Trophoblast cell (in vitro differentiated cells and primary cell): ENCODE measurements at regions not wholly inside any gene's neighbourhood (a gene's known extent, or its start where the extent isn't known, plus 50 kb on each side); places are given as distances from the start of the nearest gene placed in this dataset.

ENCODE experiments used
- DNase-seq, 2 donors: peaks; one replicate each; pipeline ENCODE4 v3.0.0-alpha.2; 2016
- H2AFZ ChIP-seq: 2 replicates; pipeline ENCODE4 v1.6.1; 2013; ENCODE audit warnings: low read length, moderate library complexity, mild to moderate bottlenecking; ENCODE audit not compliant: insufficient read depth, poor library complexity
- H2AK5ac ChIP-seq: 2 replicates; pipeline ENCODE4 v1.6.1; 2013; ENCODE audit warnings: mild to moderate bottlenecking, low read length
- H2BK120ac ChIP-seq: 2 replicates; pipeline ENCODE4 v1.6.1; 2013; ENCODE audit warnings: low read length, mild to moderate bottlenecking, moderate library complexity; ENCODE audit not compliant: insufficient read depth, poor library complexity
- H2BK12ac ChIP-seq: 2 replicates; pipeline ENCODE4 v1.6.1; 2013; ENCODE audit warnings: mild to moderate bottlenecking, low read length, moderate library complexity
- H2BK5ac ChIP-seq: 2 replicates; pipeline ENCODE4 v1.6.1; 2013; ENCODE audit warnings: low read length, low read depth, moderate library complexity, mild to moderate bottlenecking; ENCODE audit not compliant: poor library complexity
- H3K14ac ChIP-seq: 2 replicates; pipeline ENCODE4 v1.6.1; 2013; ENCODE audit warnings: mild to moderate bottlenecking, low read length
- H3K18ac ChIP-seq: 2 replicates; pipeline ENCODE4 v1.6.1; 2013; ENCODE audit warnings: mild to moderate bottlenecking, low read length
- H3K23ac ChIP-seq: 2 replicates; pipeline ENCODE4 v1.6.1; 2013; ENCODE audit warnings: low read length
- H3K27ac ChIP-seq: 2 replicates; pipeline ENCODE4 v1.5.1; 2013; ENCODE audit warnings: low read depth, mild to moderate bottlenecking, inconsistent platforms, low read length, moderate library complexity
- H3K27me3 ChIP-seq: 2 replicates; pipeline ENCODE4 v1.6.1; 2013; ENCODE audit warnings: inconsistent platforms, mild to moderate bottlenecking, low read length, moderate library complexity; ENCODE audit not compliant: insufficient read depth
- H3K36me3 ChIP-seq, 2 experiments: 1 replicate in 1 of 2; 2 replicates in 1 of 2; pipeline ENCODE4 v1.6.1; 2013; ENCODE audit warnings: low read length in 2 of 2, mild to moderate bottlenecking in 2 of 2, moderate library complexity in 1 of 2; ENCODE audit not compliant: insufficient read depth in 2 of 2, control insufficient read depth in 1 of 2
- H3K4ac ChIP-seq: 2 replicates; pipeline ENCODE4 v1.6.1; 2013; ENCODE audit warnings: low read depth, mild to moderate bottlenecking, low read length, moderate library complexity
- H3K4me1 ChIP-seq, 2 experiments: 1 replicate in 1 of 2; 2 replicates in 1 of 2; pipeline ENCODE4 v1.6.1; 2013; ENCODE audit warnings: low read length in 2 of 2, mild to moderate bottlenecking in 2 of 2, moderate library complexity in 1 of 2; ENCODE audit not compliant: insufficient read depth in 2 of 2, control insufficient read depth in 1 of 2
- H3K4me2 ChIP-seq: 2 replicates; pipeline ENCODE4 v1.6.1; 2013; ENCODE audit warnings: inconsistent platforms, mild to moderate bottlenecking, low read length, moderate library complexity
- H3K4me3 ChIP-seq: 2 replicates; pipeline ENCODE4 v1.5.1; 2013; ENCODE audit warnings: mild to moderate bottlenecking, low read depth, low read length, inconsistent platforms
- H3K79me1 ChIP-seq: one replicate; pipeline ENCODE4 v1.6.1; 2013; ENCODE audit warnings: low read length
- H3K79me2 ChIP-seq: 2 replicates; pipeline ENCODE4 v1.6.1; 2013; ENCODE audit warnings: low read length, mild to moderate bottlenecking; ENCODE audit not compliant: control insufficient read depth, insufficient read depth, poor library complexity
- H3K9ac ChIP-seq: 2 replicates; pipeline ENCODE4 v1.6.1; 2013; ENCODE audit warnings: mild to moderate bottlenecking, low read length
- H3K9me3 ChIP-seq: 2 replicates; pipeline ENCODE4 v1.6.1; 2013; ENCODE audit warnings: low read depth, mild to moderate bottlenecking, control low read depth, inconsistent platforms, low read length; ENCODE audit not compliant: insufficient read depth
- H4K12ac ChIP-seq: 2 replicates; pipeline ENCODE4 v1.6.1; 2013; ENCODE audit warnings: low read depth, mild to moderate bottlenecking, low read length, moderate library complexity
- H4K8ac ChIP-seq: 2 replicates; pipeline ENCODE4 v1.6.1; 2013; ENCODE audit warnings: low read depth, mild to moderate bottlenecking, low read length, moderate library complexity
- H4K91ac ChIP-seq: one replicate; pipeline ENCODE4 v1.6.1; 2013; ENCODE audit warnings: low read depth, mild to moderate bottlenecking, low read length, moderate library complexity
- WGBS: extraction: QIAGEN DNeasy Blood & Tissue Kit; methylation state at CpG from one replicate; pipeline ENCODE4 v1.1.7; 2013; ENCODE audit warnings: missing lambda C conversion rate; ENCODE audit not compliant: insufficient read length, insufficient coverage; ENCODE audit errors: extremely low coverage; 5-methylcytosine and 5-hydroxymethylcytosine counted together

DNA sequence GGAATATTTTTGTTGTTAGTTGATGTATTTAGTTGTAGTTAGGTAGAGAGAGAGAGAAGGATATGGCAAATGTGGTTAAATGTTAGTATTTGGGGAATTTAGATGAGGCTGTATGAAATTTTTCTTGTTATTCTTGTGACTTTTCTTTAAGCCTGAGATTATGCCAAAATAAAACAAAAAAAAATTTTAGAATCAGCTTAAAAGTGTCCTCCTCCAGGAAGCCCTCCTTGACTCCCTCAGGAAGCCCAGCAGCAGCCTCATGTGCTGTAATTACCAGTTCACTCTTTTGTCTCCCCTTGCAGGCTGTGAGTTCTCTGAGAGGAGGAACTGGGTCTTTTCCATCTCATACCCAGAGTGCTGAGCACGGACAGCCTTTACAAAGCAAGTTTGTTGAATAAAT is 243.5 kb downstream of the TFCP2L1 start:
- no peak overlapping the region for H3K27ac ChIP-seq
- no peak overlapping the region for H2BK12ac ChIP-seq
- H3K36me3 ChIP-seq, result no peaks in the 10 kb centered on the region
- peaks cover 3% of the 10 kb centered on the region for H3K27me3 ChIP-seq
- peaks cover 2% of the 10 kb centered on the region for H3K9me3 ChIP-seq
- H3K4me3 ChIP-seq, result no peak overlapping the region
- DNase-seq, result no peak
- no peak overlapping the region for H2BK120ac ChIP-seq
- no peak overlapping the region for H4K12ac ChIP-seq
- no peak overlapping the region for H3K23ac ChIP-seq
- no peak overlapping the region for H3K9ac ChIP-seq
- no peak overlapping the region for H2AFZ ChIP-seq
- no peaks in the 10 kb centered on the region for H3K79me2 ChIP-seq
- no peak overlapping the region for H3K18ac ChIP-seq
- H2AK5ac ChIP-seq, result no peak overlapping the region
- H3K4ac ChIP-seq, result no peak overlapping the region
- H4K91ac ChIP-seq, result no peak overlapping the region
- H4K8ac ChIP-seq, result no peak overlapping the region
- no CpG with 5 or more reads among the region's 1 CpG for WGBS
- H3K4me1 ChIP-seq, result no peaks in the 10 kb centered on the region
- no peak overlapping the region for H3K14ac ChIP-seq
- H2BK5ac ChIP-seq, result no peak overlapping the region
- no peak overlapping the region for H3K4me2 ChIP-seq
- no peaks in the 10 kb centered on the region for H3K79me1 ChIP-seq

DNA sequence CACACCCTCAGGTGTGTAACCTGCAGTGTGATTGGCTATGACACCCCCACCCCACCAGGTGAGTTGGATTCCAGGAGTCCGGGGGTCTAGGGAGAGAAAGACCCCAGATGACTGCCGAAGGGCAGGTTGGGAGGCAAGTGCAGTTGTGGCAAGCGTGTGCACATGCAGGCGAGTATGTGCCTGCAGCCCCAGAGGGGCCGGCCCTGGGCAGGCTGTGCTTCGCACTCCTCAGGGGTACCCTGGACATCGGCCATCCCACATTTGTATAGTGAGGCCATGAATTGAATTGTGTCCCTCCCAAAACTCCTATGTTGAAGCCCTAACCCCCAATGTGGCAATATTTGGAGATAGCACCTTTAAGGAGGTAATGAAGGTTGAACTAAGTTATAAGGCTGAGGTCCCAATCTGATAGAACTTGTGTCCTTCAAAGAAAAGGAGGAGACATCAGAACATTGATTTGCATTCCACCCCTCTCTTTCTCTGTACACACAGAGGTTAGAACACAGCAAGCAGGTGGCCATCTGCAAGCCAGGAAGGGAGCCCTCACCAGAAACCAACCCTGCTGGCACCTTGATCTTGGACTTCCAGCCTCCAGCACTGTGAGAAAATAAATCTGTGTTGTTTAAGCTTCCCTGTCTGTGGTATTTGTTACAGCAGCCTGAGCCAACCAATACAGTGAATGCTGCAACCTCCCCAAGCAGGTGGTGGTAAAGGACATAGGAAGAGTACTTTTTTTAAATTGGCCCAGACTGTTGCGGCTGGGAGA is 241.8 kb downstream of the TFCP2L1 start:
- Histone ChIP-seq H3K27ac (no peak overlapping the region), H3K4me3 (no peak overlapping the region), H2BK120ac (no peak overlapping the region), H3K79me1 (no peaks in the 10 kb centered on the region), H3K4me2 (no peak overlapping the region), H2AFZ (no peak overlapping the region), H3K14ac (no peak overlapping the region), H3K27me3 (peaks cover 3% of the 10 kb centered on the region), H2BK12ac (no peak overlapping the region), H3K18ac (no peak overlapping the region), H2AK5ac (no peak overlapping the region), H4K12ac (no peak overlapping the region), H4K8ac (no peak overlapping the region), H3K36me3 (no peaks in the 10 kb centered on the region), H3K23ac (no peak overlapping the region), H3K9ac (no peak overlapping the region), H3K9me3 (peaks cover 2% of the 10 kb centered on the region), H2BK5ac (no peak overlapping the region), H4K91ac (no peak overlapping the region), H3K4ac (no peak overlapping the region), H3K79me2 (no peaks in the 10 kb centered on the region), H3K4me1 (no peaks in the 10 kb centered on the region)
- no peak for DNase-seq
- WGBS, result no CpG with 5 or more reads among the region's 8 CpGs

DNA sequence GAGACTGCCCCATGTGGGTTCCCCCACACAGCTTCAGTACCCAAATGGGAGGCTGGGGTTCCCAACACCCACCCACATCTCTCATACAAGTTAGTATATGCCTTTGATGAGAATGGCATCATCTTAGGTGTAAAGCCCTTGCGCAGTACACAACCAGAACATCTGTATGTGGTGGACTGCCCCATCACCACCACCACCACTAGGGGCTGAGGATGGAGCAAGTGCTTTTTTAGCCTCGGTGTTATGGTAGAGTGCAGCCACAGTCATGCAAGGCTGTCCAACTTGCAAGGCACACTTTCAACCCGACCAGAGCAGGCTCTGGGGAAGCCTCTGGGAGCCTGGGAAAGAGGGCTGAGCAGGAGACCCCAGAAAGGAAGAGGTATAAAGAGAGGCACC is 241.2 kb downstream of the TFCP2L1 start:
- no peaks in the 10 kb centered on the region for H3K79me2 ChIP-seq
- no peak overlapping the region for H2BK5ac ChIP-seq
- H3K27me3 ChIP-seq, result peaks cover 3% of the 10 kb centered on the region
- no peak overlapping the region for H3K23ac ChIP-seq
- H3K14ac ChIP-seq, result no peak overlapping the region
- no peak overlapping the region for H3K4me3 ChIP-seq
- H3K4me1 ChIP-seq, result no peaks in the 10 kb centered on the region
- H2BK12ac ChIP-seq, result no peak overlapping the region
- H3K9me3 ChIP-seq, result peaks cover 2% of the 10 kb centered on the region
- H2AFZ ChIP-seq, result no peak overlapping the region
- H3K27ac ChIP-seq, result no peak overlapping the region
- no peak overlapping the region for H3K18ac ChIP-seq
- H3K36me3 ChIP-seq, result no peaks in the 10 kb centered on the region
- no peak overlapping the region for H3K4me2 ChIP-seq
- no peaks in the 10 kb centered on the region for H3K79me1 ChIP-seq
- no peak overlapping the region for H3K9ac ChIP-seq
- H4K12ac ChIP-seq, result no peak overlapping the region
- no CpG with 5 or more reads among the region's 3 CpGs for WGBS
- H4K91ac ChIP-seq, result no peak overlapping the region
- no peak overlapping the region for H2AK5ac ChIP-seq
- no peak overlapping the region for H3K4ac ChIP-seq
- H2BK120ac ChIP-seq, result no peak overlapping the region
- DNase-seq, result no peak
- no peak overlapping the region for H4K8ac ChIP-seq

DNA sequence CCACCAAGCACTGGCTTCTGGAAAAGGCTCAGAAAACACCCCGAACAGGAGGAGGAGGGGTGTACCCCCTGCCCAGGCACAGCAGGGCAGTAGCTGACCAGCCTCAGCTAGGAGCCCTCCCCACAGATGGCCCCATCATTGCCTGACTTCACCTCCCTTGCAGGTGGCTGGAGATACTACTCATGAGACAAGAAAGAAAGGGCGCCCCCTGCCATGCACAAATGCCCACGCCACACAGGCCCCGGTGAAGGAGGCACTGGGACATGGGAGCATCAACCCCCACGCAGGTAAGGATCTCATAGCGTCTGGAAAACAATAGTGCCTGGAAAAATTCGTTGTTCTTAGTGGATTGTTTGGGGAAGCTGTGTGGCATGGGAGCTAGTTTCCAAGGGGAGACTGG is 240.6 kb downstream of the TFCP2L1 start:
- Histone ChIP-seq H4K8ac (no peak overlapping the region), H3K4me2 (no peak overlapping the region), H3K18ac (no peak overlapping the region), H3K9ac (no peak overlapping the region), H2BK5ac (no peak overlapping the region), H3K27ac (no peak overlapping the region), H3K23ac (no peak overlapping the region), H3K4me1 (no peaks in the 10 kb centered on the region), H3K79me2 (no peaks in the 10 kb centered on the region), H3K79me1 (no peaks in the 10 kb centered on the region), H2BK12ac (no peak overlapping the region), H4K91ac (no peak overlapping the region), H3K27me3 (peaks cover 3% of the 10 kb centered on the region), H2AFZ (no peak overlapping the region), H3K4me3 (no peak overlapping the region), H3K14ac (no peak overlapping the region), H2BK120ac (no peak overlapping the region), H2AK5ac (no peak overlapping the region), H3K4ac (no peak overlapping the region), H3K9me3 (peaks cover 2% of the 10 kb centered on the region), H4K12ac (no peak overlapping the region), H3K36me3 (no peaks in the 10 kb centered on the region)
- DNase-seq, result no peak
- no CpG with 5 or more reads among the region's 7 CpGs for WGBS
